ENCODE measurements at regions not wholly inside any gene's neighbourhood (a gene's known extent, or its start where the extent isn't known, plus 50 kb on each side); places are given as distances from the start of the nearest gene placed in this dataset.

- no peak for DNase-seq
Observed at GRCh38 chr12:24759155-24759554, 189.7 kb downstream of the BCAT1 start.

GRCh38 chr12:24756479-24757024 is 192.3 kb downstream of the BCAT1 start:
- no peak for DNase-seq

DNA sequence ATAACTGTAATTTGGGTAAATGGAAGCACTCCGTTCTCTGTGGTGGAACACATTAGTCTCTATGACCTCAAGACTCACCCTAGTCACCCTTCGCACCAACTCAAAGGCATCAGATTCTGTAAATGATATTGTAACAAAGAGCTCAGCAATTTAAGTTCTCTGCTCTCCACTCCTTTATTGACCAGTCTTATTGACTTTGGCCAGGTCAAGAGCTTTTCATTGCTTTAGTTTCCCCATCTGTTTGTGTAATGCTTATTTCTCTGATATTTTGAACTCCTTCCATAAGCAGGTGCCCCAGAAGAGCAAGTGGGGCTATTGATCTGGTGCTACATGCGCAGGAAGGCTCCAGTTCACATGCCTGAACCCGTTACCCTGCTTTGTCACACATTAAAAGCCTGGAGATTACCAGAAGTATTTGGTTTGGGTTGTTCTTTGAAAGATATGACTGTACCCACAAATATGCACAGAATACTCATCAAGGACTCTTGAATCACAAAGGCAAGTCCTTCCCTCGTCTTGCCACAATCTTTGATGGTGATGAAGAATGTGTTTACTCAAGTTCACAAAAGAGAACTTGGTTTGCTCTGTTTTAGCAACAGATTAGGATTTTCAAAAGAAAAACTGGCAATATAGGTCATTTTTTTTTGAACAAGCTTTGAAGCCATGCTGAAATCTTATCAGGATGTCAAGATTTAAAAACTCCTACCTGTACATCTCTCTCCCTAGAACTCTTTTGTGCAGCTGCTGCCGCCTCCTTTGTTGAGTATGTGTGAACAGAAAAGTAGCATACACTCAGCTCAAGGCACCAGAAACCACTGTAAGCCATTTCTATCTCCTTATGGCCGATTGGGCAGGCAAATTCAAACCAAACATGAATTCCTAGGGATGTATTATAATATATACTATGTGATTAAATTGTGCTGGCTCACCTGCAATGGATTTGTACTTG is 193.9 kb downstream of the BCAT1 start:
- no peak for DNase-seq

- DNase-seq, result no peak
Observed at GRCh38 chr12:24752763-24753462, 196.0 kb downstream of the BCAT1 start.

- no peak for DNase-seq
Observed at GRCh38 chr12:24751181-24751580, 197.7 kb downstream of the BCAT1 start.

DNA sequence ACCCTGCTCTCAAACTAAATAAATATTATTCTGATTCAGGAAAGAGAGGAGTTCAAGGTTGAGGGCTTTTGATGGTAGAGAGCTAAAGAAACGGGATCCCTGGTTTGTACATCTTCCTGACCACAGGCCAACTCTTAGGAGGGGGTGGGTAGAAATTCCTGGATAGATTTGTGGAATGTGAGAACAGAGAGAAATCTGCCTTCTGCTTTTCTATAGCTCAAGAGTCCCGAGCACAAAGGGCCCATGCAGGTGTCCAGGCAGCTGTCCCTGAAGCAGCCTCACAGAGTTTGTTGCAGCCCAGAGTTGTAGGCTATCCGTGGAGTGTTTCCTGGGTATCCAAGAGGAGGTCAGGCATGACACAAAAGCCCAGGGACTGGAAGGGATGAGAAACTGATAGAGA is 198.6 kb downstream of the BCAT1 start:
- no peak for DNase-seq

DNA sequence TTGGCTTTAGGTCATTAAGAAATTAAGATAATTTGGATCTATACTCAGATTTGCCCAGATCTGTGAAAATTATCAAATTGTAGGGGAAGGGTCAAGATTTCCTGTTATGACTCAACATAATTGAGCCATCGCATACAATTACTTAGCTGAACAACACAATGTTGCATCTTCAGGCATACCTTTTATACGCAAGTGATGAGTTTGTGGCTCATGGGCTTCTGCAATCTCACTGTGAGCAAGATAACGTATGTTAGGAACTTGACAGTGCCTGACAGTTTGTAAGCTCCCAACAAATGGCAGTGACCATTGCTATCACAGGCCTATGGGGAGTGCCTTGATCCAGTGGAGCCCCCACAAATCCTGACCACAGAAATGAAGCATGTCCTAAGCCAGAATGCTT is 199.7 kb downstream of the BCAT1 start:
- DNase-seq, result no peak

GRCh38 chr12:24748326-24748725 is 200.6 kb downstream of the BCAT1 start:
- no peak for DNase-seq

GRCh38 chr12:24746864-24747263 is 202.0 kb downstream of the BCAT1 start:
- no peak for DNase-seq

DNA sequence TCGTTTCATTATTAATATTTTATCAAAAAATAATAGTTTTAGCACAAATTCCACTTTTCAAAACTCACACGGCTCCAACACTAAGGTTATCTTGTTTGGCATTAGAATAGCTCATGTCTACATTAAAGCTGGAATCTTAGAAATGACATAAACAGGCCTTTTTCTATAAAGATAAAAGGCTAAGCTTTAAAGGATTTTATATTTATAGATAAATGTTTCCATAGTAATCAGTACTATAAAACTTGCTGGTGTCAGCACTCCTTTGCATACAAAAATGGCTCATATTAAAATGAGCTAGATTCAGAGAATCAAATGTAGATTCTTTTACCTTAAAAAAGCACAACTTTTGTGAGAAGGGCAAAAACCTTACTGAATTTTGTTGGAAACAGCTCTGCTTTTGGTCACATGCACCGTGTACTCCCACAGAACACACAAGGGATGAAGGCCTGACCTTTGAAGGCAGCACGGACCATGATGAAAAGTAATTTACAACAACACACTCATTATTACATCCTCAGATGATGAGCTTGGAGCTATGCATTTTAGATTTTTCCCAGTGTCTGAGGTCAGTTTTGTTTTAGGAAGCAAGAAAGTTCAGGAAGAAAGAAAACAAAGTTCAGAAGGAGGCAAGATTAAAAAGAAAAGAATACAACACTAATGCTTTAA is 202.8 kb downstream of the BCAT1 start:
- DNase-seq, result no peak

DNA sequence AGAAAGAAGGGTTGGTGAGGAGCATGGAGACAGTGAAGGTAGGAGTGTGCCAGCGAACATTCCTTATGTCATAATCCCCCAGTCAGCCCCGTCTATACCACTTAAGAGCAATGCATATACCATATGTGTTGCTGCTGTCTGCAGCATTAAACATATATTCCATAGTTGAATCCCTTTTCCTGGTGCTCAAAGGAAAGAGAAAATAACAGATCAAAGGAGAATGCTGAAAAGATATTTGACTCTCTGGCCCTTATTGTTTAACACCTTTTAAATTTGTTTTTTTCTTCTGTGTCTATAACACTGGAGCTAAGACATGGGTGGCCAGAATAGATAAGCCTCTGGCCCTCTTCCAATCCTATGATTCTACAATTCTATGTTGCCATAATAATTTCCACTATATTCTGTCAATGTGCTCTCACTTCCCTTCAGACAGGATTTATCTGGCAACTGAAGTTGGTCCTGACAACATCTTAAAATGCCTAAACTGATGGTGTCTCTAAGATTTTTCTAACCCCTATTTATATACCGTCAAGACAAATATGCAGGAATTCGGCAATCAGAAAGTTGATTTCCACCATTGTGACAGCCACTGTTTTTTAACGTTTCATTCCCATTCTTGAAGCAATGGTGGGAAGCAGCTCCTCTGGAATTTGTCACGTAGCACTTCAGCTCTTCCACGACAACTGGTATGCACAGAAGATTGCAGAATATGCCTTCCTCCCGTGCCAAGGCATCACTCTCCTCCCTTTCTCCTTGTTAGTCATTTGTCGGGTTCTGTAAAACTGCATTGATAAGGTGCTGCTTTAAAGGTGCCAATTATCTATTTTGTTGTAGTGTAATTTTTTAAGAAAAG is 204.7 kb downstream of the BCAT1 start:
- DNase-seq, result no peak

GRCh38 chr12:24742378-24742777 is 206.5 kb downstream of the BCAT1 start:
- DNase-seq, result no peak

- no peak for DNase-seq
Observed at GRCh38 chr12:24741216-24741615, 207.7 kb downstream of the BCAT1 start.

- no peak for DNase-seq
Observed at GRCh38 chr12:24739106-24739779, 209.7 kb downstream of the BCAT1 start.

GRCh38 chr12:24738441-24738840 is 210.5 kb downstream of the BCAT1 start:
- DNase-seq, result no peak

- DNase-seq, result no peak
Observed at GRCh38 chr12:24731596-24731995, 217.3 kb downstream of the BCAT1 start.

DNA sequence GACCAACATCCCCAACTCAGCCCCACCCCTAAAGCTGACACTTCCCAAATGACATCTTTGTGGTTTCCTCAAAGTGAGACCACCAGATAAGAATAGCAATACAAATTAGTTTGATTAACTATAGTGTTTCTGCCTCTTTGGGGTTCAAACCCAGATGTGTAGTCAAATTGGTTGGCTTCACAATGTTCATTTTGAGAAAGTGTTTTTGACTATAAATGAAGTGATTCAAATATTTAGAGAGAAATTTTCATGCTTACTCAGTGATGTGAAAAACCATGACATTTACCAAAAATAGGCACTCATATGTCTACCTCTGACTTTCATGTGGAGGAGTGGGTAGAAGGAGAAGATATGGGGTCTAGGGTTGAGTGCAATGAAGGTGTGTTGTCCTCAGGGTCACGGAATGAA is 218.4 kb downstream of the BCAT1 start:
- DNase-seq, result no peak

- DNase-seq, result no peak
Observed at GRCh38 chr12:24728826-24729225, 220.1 kb downstream of the BCAT1 start.

DNA sequence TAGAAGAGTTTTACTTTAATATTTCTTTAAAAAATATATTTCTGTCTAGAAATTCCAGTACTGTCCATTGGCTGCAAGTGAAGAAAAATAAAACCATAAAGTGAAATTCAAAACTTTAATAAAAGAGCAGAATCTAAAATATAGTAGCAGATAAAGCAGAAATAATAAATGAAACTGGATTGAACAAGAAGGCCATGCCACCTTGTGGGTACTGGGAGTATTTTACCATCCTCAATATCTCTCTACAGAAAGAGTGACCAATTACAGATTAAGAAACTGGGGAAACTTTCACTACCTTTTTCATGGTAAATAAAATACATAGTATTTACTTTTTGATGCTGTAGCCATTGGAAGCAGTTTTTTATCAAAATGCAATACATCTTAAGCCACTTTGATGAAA is 220.5 kb downstream of the BCAT1 start:
- no peak for DNase-seq

DNA sequence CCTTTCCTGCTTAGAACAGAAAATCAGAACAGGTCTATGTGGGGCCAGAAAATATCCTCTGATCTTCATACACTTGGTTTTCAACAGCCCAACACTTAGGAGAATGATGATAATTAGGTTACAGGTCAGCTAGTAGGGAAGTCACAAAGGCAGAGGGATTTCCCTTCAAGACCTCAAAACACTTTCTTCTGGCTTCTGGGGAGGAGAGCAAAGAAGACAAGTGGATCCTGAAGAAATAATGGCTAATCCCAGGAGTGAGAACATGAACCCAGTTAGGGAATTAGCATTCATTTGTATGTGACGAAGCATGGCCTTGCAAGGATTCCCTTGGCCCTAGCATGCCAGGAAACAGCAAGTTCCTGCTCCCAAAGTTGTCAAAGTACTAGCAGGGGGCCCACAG is 223.3 kb downstream of the BCAT1 start:
- DNase-seq, result no peak

DNA sequence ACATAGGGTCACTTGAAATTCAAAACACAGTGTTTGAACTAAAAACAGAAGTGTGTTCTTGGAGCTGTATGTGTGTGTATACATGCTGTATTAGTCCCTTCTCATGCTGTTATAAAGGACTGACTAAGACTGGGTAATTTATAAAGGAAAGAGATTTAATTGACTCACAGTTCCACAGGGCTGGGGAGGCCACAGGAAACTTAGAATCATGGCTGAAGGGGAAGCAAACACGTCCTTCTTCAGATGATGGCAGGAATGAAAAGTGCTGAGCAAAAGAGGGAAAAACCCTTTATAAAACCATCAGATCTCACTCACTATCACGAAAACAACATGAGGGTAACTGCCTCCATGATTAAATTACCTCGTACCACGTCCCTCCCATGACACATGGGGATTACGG is 224.1 kb downstream of the BCAT1 start:
- DNase-seq, result no peak

GRCh38 chr12:24723759-24724158 is 225.1 kb downstream of the BCAT1 start:
- DNase-seq, result no peak

Measured in 8988T (cell line).